SHP77 treated with DMSO at 0.1 percent for 48 hours (cell line): ENCODE measurements at regions not wholly inside any gene's neighbourhood (a gene's known extent, or its start where the extent isn't known, plus 50 kb on each side); places are given as distances from the start of the nearest gene placed in this dataset.
"Not testable (repeated sequence)": the region's sequence is repeated elsewhere in the genome, so short reads cannot be mapped to it uniquely, and the experiment has no call there.

ENCODE experiments used
- DNase-seq: peaks from one replicate; lab custom pipeline; 2025; lab: John Stamatoyannopoulos, UW

DNA sequence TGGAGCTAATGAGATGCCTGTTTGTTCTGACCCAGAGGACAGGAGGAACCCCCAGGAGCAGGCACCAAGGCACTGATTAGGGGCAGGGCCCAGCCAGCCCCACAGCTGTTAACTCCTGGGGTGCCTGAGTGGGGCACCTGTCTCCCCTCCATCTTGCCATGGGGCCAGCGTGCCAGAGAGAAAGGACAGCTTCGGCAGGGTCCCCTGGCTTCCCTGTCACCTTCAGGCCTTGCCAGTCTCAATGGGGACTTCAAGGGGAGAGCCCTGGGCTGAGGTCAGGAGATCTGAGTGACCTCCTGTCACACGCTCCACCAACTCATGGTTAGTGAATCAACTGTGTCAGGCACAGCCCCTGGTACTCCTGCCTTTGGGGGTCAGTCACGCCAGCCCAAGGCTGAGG, 152.7 kb upstream of the MVB12B start:
- DNase-seq = no peak

DNA sequence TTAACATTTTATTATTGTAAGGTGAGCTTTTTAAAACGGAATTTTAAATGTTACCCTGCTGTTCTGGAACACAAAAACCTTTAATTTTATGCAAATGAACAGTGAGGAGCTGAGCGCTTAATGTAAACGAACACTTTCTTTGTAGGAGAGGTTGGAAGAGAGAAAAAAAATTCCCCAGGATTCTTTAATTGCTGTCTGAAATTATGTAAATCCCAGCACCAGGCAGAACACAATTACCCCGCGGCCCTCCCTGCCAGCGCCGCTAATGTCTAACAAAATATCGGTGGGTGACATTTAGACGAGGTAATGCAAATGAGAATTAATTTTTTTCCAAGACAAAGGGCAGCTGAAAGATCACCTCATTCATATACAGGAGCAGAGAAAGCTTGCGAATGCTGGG, 143.4 kb upstream of the MVB12B start:
- DNase-seq = no peak

DNA sequence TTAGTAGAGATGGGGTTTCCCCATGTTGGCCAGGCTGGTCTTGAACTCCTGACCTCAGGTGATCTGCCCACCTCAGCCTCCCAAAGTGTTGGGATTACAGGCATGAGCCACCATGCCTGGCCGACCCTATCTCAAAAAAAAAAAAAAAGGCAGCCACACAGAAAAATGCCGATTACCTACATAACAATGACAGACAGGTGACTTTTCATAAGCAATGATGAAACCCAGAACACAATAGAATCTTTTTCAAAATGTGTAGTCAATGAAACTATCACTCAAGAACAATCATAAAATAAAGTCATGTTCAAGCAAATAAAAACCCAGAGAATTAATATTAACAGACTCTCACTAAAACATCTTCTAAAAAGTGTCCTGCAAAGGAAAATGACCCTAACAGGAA, 135.6 kb upstream of the MVB12B start:
- not testable (repeated sequence) for DNase-seq

DNA sequence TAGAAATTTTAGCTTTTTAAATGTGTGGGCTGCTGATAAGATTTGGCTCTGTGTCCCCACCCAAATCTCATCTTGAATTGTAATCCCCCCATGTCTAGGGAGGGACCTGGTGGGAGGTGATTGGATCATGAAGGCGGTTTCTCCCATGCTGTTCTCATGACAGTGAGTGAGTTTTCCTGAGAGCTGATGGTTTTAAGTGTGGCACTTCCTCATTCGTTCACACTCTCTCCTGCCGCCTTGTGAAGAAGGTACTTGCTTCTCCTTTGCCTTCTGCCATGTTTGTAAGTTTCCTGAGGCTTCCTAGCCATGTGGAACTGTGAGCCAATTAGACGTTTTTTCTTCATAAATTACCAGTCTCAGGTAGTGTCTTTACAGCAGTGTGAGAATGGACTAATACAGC, 127.8 kb upstream of the MVB12B start:
- no peak for DNase-seq

DNA sequence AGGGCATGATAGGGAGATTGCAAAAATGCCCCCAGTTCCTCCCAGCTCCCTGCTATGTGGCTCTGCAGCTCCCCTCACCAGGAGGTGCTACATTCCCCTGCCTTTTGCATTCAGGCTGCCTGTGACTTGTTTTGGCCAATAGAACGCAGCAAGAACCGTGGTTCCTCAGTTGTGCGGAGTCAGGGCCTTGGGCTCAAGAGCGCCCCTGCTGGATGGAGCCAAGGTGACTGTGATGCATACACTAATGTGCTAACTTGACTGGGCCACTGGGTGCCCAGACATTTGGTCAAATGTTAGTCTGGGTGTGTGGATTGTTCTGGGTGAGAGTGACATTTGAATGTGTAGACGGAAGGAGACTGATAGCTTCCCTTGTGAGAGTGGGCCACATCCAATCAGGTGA, 123.3 kb upstream of the MVB12B start:
- DNase-seq = no peak

DNA sequence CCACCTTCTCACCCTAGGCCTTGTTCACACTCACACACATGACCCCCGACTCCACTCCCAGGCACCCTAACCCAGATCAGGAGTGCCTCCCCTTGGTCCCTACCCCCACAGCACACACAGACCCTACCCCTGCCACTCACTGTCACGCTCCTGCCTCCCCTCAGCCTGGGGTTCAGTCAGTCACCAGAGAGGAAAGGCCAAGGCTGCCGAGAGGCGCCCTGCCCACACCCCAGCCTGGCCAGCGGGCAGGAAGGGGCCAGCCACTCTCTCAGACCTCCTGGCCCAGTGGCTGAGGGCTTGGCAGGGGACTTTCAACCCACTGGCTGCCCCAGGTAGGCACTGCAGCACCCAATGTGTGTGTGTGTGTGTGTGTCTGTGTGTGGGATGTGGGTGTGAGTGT, 122.4 kb upstream of the MVB12B start:
- no peak for DNase-seq

DNA sequence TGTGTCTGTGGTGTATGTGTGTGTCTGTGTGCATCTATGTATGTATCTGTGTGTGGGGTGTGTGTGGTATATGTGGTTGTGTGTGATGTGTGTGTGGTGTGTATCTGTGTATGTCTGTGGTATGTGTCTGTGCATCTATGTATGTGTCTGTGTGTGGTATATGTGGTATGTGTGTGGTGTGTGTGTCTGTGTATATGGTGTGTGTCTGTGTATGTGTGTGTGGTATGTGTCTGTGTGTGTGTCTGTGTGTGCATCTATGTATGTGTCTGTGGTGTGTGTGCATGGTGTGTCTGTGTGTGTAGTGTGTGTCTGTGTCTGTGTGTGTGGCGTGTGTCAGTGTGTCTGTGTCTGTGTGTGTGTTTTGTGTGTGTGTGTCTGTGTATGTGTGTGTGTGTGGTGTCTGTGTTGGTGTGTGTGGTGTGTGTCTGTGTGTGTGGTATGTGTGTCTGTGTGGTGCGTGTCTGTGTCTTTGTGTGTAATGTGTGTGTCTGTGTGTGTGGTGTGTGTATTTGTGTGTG, 121.9 kb upstream of the MVB12B start:
- DNase-seq = no peak

DNA sequence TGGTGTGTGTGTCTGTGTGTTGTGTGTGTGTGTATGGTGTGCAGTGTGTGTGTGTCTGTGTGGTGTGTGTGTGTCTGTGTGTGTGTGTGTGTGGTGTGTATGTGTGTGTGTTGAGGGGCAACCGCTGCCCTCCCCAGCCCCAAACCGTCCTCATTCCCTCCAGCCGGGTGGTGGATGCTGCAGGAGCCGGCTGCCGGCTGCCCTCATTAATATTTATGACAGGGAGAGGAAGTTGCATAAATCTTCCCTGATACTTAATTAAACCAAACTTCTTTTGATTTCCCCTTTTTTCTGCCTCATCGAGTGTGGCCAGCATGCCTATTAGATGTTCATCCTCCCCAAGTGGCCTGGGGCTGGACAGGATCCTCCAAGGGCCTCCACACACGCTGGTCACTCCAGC, 121.4 kb upstream of the MVB12B start:
- peak; percentile 15 for DNase-seq

DNA sequence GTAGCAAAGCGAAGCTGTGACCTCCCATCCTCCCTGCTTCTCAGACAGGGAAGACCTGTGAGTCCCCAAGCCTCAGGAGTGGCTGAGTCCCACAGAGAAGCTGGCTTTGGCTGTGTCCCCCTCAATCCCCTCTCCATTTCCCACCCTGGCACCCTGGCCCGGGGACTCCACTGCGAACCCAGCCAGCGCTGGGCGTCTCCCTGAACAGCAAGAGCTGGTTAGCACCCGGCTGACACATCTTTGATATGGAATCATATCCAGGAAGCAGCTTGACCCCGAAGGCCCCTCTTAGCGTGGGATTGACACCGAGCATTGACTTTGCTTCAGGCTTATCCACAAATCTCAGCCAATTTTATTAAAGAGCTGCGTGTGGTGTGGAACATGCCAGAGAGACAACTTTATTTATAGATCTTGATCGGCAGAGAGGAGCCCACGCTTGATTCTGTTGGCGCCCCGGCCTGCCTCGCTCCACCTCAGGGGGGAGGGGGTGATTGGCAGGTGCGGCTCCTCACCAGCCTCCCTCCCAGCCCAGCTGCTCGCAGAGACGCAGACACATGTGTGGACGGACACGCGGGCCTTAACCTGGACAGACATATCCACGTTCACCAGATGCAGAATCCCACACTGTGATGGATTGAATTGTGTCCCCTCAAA, 120.7 kb upstream of the MVB12B start:
- peak; percentile 61 for DNase-seq

DNA sequence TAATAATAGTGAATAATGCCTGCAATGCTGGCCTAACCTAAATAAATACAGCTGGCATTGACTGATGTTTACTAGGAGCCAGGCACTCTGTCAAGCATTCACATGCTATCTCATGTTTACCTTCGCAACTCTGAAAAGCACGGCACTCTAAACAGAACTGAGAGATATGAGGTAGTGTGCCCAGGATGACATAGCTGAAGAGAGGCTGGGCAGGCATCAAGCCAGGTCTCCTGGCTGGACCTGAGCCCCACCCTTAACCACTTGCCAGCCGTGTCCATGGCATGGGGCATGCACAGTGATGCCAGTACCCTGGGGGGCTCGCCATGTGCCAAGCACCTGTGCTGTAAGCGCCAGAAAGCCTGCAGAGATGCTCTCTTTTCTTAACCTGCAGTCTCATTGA, 119.4 kb upstream of the MVB12B start:
- DNase-seq = peak; percentile 52

DNA sequence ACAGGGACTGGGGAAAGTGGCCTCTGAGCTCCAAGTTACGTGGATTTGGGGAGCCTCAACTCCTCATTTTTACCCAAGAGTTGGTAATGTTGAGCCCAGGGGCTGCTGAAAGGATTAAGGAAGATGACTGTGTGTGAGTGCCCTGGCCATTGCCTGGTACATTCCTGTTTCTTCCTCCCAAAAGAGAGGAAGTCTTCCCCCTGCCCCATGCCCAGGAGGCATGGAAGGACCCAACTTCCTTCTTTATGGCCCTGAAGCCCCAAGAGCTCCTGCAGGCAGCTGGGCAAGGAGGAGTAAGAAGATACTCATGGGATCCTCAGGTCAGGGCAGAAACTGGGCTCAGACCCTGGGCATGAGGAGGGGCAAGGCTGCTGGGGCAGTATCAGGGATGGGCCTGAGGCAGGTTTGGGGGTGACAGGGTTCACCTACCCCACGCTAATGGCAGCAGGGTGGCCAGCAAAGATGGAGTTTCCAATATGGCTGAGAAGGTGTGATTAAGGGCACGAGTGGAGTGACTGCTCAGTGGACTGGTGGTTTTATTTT, 118.3 kb upstream of the MVB12B start:
- no peak for DNase-seq

DNA sequence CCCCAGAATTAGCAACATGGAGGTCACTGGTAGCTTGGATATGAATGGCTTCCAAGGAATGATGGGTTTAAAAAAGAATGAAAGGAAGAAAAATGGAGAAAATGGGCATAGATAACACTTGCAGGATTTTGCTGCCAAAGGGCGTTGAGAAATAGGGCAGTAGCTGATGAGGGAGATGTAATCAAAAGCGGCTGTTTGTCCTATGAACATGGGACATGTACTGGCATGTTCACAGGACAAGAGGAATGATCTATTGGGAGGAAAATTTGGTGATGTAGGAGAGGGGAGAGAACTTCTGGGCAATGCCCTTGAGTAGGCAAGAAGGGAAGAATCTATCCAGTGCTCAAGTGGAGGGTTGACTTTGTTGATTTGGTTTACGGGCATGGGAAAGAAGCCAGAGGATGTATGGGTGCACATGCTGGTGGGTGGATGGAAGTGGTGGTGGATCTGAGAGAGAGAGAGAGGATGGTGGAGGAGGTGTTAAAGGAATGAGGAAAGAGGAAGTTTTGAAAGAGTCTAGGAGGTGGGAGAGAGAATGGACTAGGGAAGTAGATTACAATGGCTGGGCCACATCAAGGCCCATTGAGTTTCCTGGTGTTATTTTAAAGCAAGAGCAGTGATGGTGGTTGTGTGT, 115.1 kb upstream of the MVB12B start:
- DNase-seq = no peak

DNA sequence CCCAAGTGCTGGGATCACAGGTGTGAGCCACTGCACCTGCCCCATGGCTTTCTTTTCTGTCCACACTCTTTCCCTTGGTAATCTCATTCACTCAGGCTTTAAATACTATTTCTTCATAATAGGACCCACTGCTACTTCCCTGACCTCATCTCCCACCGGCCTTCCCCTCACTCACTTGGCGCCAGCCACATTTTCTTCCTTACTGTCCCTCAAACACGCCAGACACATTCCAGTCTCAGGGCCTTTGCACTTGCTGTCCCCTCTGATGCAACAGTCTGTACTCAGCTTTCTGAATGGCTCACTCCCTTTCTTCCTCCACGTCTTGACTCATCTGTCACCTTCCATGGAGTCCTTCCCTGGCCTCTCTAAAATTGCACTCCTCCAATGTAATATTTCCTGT, 111.1 kb upstream of the MVB12B start:
- DNase-seq = no peak

DNA sequence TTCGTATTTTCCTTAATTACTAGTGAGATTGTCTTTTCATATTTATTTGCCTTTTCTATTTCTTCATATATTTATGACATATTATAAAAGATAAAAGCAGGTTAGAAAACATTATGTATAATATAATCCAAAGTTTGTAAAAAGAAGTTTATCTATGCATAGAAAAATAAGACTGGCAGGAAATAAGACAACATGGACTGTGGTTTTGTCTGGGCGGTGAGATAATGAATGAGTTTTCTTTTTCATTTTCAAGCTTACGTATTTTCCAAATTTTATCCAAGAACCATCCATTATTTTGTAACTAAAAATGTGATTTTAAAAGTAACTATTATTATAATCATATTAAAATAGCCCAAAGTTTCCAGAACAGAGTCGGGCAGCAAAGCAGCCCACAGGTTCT, 109.8 kb upstream of the MVB12B start:
- DNase-seq = no peak

DNA sequence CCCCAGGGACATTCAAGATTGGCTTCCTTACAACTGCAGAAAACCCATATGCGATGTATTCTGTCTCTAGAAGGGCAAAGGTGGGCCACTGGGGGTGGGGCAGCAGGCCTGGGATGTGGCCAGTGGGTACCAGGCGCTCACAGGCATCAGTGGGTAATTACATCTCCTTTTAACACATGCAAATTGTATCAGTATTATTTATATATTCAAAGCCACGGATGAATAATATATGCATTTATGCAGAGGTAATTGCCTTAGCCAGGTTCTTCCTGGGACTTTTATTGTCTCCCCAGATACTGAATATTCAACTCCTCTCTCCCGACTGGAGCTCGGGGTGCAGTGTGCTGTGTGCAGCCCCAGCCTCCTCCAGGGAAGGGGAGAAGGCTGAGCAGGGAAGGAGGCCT, 109.4 kb upstream of the MVB12B start:
- DNase-seq = no peak

DNA sequence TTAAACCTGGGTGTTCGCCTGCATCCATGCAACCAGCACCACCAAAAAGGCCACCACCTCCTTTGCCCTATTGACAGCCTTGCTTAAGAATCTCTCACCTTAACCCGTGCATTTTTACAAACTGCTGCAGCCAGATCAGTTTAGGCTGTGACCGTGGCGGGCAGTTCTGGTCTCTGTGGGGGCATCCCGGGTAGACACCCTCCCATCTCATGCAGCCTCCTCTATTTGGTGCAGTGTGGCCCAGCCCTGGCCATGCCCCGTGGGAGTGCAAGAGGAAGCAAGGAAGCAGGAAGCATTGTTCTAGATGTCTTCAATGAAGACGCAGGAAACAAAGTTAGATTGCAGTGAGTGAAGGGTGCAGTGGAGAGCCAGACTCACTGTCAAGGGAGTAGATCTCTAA, 108.8 kb upstream of the MVB12B start:
- no peak for DNase-seq

DNA sequence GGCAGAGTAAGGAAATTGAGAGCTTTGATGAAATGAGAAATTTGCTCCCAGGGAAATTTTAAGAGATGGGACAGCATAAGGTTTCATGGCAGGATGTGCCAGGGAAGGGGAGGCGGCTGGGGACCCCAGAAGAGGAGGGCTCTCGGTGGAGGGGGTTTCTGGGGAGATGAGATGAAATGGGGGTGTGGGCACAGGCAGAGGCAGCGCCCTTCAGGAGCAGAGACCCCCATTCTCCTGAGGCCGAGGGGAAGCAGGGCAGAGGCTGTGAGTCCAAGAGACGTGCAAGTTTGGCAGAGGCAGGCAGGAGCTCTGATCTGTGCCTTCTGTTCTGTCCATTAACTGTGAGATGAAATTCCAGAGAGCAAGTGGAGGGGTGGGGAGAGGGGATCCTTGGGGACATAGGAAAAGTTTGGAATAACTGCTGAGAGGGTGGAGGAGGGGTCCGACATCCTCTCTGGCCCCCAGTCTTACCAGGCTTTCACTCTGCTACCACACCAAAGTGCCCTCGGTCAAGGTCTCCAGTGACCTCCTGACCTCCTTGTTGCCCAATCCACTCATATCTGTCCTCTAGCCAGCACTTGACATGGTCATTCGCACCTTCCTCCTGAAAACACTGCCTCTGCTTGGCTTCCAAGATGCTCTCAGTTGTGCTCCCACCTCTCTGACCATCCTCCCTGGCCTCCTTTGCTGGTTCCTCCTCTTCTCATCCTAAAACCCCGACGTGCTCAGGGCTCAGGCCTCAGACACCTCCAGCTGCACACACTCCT, 108.1 kb upstream of the MVB12B start:
- no peak for DNase-seq

DNA sequence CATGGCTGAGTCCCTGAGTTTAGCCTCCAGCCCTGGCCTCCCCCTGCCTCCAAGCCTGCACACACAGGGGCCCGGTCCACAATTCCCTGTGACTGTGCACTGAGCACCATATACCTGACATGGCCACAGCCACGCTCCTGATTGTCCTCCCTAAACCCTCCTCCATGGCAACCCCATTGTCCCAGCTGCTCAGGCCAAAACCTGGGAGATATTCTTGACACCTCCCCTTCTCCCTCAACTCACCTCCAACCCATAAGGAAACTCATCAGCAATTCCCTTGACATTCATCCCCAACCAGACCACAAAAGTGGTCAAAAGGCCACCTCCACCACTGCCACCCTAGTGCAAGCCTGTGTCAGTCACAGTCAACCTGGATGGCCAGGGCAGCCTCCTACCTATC, 107.5 kb upstream of the MVB12B start:
- DNase-seq = no peak

DNA sequence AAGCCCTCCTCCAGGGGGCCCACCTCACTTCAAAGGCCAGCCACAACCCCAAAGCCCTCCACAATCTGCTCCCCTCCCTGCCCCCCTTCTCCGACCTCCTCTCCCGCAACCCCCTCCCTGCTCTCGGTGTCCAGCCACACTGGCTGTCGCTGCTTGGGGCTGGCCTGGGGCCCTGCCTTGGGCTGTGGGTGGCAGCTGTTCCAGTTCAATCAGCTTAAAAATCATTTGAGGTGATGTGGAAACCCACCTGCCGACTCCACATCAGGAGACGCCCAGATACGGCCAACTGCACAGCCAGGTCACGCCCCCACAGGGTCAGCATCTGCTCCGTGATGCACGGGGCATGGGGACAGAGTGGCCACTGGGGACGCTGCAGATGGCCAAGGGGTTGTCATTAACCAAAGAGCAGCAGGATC, 107.0 kb upstream of the MVB12B start:
- peak; percentile 3 for DNase-seq

DNA sequence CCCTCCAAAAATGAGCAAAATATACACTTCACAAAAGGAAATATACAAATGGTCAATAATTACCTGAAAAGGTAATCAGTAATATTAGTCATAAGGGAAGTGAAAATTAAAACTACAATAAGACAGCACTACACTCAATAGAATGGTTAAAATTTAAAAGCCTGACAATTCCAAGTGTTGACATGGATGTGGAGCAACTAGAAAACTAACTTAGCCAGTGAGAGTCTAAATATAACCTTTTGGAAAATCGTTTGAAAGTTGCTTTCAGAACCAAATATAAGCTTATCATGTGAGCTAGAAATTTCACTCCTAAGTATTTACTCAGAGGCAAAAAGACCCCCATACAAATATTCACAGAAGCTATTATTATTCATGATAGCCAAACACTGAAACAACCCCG, 105.1 kb upstream of the MVB12B start:
- no peak for DNase-seq

DNA sequence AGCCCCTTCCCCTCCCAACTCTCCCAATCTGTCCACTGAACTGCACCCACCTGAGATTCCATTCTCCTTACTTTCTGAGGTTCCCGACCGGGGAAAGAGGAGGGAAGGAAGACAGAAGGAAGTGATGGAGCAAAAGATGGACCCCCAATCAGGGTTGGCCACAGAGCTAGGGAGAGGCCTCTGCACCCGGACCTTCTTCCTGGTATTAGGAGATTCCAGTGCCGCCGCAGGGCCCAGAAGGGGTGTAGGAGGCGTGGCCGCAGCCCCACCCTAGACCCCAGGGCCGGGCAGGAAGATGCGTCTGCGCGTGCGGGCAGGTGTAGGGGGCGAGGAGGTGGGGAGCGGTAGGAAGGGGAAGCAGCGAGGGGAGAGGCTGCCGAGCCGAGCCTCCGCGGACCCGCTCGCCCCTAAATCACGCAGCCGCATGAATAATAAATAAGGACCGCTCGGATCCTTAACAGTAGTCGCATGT, 104.2 kb upstream of the MVB12B start:
- no peak for DNase-seq

DNA sequence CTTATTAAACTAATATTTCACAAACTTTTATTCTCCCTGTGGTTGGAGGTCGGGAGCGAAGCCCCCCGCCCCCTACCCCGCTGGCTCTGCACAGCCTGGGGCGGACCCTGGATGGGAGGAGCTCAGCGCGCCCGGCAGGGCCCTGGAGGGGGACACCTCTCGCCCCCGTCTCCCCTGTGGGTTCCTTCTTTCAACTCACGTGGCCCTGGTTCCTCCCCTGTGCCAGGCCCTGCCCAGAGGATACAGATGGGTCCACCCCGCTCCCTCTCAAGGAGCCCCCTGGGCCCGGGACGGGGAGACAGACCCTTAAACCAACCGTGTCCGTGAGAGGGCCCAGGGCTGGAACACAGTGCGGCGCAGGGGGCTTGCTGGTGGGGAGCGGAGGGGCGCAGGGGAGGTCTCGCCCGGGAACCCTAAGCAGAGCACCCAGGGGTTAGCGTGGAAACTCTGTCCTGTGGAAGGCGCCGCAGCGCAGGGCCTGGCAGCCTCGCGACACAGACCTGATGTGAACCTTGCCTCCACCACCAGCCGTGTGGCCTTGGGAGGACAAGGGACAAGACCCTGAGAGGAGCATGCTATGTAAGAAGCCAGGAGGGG, 103.7 kb upstream of the MVB12B start:
- no peak for DNase-seq
